PFSK-1 (cell line): ENCODE measurements at regions not wholly inside any gene's neighbourhood (a gene's known extent, or its start where the extent isn't known, plus 50 kb on each side); places are given as distances from the start of the nearest gene placed in this dataset.

Experiments
- FOXP2 ChIP-seq: optimal IDR thresholded peaks from 2 replicates; pipeline ENCODE3; 2011; ENCODE audit warnings: borderline replicate concordance, control low read depth, inconsistent platforms; ENCODE audit not compliant: insufficient read depth; ENCODE audit errors: extremely low read length, extremely low read depth
- POLR2AphosphoS5 ChIP-seq: IDR thresholded peaks from 2 replicates; pipeline ENCODE4 v1.6.1; 2012; ENCODE audit warnings: low read depth, mild to moderate bottlenecking, control low read depth, low read length, moderate library complexity
- SIN3A ChIP-seq: IDR thresholded peaks from 2 replicates; pipeline ENCODE4 v1.6.1; 2012; ENCODE audit warnings: mild to moderate bottlenecking, low read length, moderate library complexity, borderline replicate concordance; ENCODE audit not compliant: insufficient read depth
- TAF1 ChIP-seq: IDR thresholded peaks from 2 replicates; pipeline ENCODE4 v1.6.1; 2012; ENCODE audit warnings: low read length, control low read depth, borderline replicate concordance; ENCODE audit not compliant: insufficient read depth
- TF ChIP-seq, protein P1 (sequence below), 2 experiments: IDR thresholded peaks; 2 replicates each; pipeline versions ENCODE4 v1.6.1 to v1.8.0; 2011 to 2012; ENCODE audit warnings: low read depth in 2 of 2, low read length in 2 of 2, control low read depth in 1 of 2, inconsistent platforms in 1 of 2, mild to moderate bottlenecking in 1 of 2, moderate library complexity in 1 of 2; ENCODE audit not compliant: insufficient read depth in 1 of 2

DNA sequence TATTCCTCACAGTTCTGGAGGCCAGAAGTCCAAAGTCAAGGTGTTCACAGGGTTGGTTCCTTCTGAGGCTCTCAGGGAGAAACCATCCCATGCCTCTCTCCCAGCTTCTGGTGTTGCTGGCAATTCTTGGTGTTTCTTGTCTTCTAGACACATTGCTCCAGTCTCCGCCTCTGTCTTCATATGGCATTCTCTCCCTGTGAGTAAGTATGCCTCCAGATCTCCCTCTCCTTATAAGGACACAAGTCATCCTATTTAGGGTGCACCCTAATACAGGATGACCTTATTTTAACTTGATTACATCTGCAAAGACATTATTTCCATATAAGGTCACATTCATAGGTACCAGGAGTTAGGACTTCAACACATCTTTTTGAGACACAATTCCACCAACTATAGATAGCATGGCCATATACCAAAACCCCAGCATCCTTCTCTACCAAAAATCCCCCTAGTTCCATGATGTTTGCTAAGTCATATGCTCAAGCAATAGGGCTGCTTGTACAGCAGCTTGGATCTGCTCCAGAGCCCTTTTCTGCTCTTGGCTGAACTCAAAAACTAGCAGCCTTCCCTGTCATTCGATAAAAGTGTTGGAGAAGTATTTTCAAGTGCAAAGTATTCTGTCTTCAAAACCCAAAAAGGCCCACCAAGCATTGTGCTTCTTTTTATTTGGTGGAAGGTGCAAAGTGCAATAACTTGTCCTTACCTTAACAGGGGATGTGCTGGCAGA, 79.2 kb upstream of the CMKLR1 start:
- TF ChIP-seq POLR2AphosphoS5 (no peak), TAF1 (no peak)

DNA sequence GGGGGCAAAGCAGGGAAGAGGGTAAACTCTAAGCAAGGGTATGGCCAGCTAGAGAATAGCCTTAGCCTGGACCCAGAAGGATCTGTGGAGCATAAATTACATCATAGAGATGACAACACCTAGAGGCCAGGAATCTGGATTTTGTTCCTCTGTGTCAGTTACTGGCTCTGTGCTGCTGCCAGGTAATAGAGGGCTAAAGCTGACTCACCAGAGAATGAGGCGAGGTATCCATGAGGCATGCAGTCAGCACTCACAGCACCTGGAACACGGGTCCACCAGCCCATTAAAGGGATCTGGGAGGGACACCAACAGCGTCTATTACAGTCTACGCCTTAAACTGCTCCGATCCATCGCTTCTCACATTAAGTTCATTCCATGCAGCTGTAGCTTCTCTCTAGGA, 74.9 kb upstream of the CMKLR1 start:
- TF ChIP-seq SIN3A: no peak
- TF ChIP-seq POLR2AphosphoS5: no peak
- TF ChIP-seq, protein P1, sequence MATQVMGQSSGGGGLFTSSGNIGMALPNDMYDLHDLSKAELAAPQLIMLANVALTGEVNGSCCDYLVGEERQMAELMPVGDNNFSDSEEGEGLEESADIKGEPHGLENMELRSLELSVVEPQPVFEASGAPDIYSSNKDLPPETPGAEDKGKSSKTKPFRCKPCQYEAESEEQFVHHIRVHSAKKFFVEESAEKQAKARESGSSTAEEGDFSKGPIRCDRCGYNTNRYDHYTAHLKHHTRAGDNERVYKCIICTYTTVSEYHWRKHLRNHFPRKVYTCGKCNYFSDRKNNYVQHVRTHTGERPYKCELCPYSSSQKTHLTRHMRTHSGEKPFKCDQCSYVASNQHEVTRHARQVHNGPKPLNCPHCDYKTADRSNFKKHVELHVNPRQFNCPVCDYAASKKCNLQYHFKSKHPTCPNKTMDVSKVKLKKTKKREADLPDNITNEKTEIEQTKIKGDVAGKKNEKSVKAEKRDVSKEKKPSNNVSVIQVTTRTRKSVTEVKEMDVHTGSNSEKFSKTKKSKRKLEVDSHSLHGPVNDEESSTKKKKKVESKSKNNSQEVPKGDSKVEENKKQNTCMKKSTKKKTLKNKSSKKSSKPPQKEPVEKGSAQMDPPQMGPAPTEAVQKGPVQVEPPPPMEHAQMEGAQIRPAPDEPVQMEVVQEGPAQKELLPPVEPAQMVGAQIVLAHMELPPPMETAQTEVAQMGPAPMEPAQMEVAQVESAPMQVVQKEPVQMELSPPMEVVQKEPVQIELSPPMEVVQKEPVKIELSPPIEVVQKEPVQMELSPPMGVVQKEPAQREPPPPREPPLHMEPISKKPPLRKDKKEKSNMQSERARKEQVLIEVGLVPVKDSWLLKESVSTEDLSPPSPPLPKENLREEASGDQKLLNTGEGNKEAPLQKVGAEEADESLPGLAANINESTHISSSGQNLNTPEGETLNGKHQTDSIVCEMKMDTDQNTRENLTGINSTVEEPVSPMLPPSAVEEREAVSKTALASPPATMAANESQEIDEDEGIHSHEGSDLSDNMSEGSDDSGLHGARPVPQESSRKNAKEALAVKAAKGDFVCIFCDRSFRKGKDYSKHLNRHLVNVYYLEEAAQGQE (IDR thresholded peaks at IDR 0.05; ENCODE audit: insufficient read depth in 1 of 2, low read depth in 2 of 2, low read length in 2 of 2): no peak
- TF ChIP-seq TAF1: no peak
- no peak for TF ChIP-seq FOXP2

- TF ChIP-seq TAF1 (no peak), SIN3A (no peak), POLR2AphosphoS5 (no peak), FOXP2 (no peak)
- TF ChIP-seq, protein P1 (IDR thresholded peaks at IDR 0.05; ENCODE audit: insufficient read depth in 1 of 2, low read depth in 2 of 2, low read length in 2 of 2): no peak
Measured at GRCh38 chr12:108410689-108411088, 71.6 kb upstream of the CMKLR1 start.

DNA sequence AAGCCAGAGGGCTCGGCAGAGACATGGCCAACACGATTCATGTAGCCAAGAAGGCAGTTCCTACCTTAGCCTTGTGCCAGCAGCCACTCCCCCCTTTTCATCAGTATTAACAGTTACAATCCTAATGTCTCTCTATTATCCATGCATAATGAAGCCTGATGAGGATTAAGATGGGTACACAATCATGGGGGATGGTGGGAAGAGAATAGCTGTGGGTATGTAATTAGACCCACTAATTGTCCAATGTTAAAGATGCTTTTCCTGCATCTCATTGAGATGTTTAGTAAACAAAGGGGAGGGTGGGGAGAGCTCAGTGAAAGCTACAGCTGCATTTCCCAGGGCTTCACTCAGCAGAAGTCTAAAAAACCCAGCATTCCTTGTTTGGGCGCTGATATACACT, 70.4 kb upstream of the CMKLR1 start:
- TF ChIP-seq FOXP2 (no peak), SIN3A (no peak), TAF1 (no peak), POLR2AphosphoS5 (no peak)
- TF ChIP-seq, protein P1 (IDR thresholded peaks at IDR 0.05; ENCODE audit: insufficient read depth in 1 of 2, low read depth in 2 of 2, low read length in 2 of 2): no peak

- no peak for TF ChIP-seq FOXP2
- TF ChIP-seq, protein P1 (IDR thresholded peaks at IDR 0.05; ENCODE audit: insufficient read depth in 1 of 2, low read depth in 2 of 2, low read length in 2 of 2): peak; percentile 69 to 90
Measured at GRCh38 chr12:108403952-108404351, 64.8 kb upstream of the CMKLR1 start.
